NCI-H774 (cell line): ENCODE measurements at regions not wholly inside any gene's neighbourhood (a gene's known extent, or its start where the extent isn't known, plus 50 kb on each side); places are given as distances from the start of the nearest gene placed in this dataset.
"Not testable (repeated sequence)": the region's sequence is repeated elsewhere in the genome, so short reads cannot be mapped to it uniquely, and the experiment has no call there.

Experiments used
- DNase-seq: peaks from one replicate; lab custom pipeline; 2025; lab: John Stamatoyannopoulos, UW

- no peak for DNase-seq
These were observed 236.8 kb downstream of the ENC1 start for GRCh38 chr5:74403771-74404170.

GRCh38 chr5:74402553-74402952 lies 238.0 kb downstream of the ENC1 start:
- DNase-seq = peak; percentile 74

GRCh38 chr5:74401946-74402320 lies 238.6 kb downstream of the ENC1 start:
- no peak for DNase-seq

GRCh38 chr5:74401281-74401945 lies 239.1 kb downstream of the ENC1 start:
- DNase-seq = no peak

- DNase-seq = no peak
These were observed 240.5 kb downstream of the ENC1 start for GRCh38 chr5:74400067-74400466.

GRCh38 chr5:74396913-74397622 lies 243.5 kb downstream of the ENC1 start:
- peak; percentile 28 for DNase-seq

GRCh38 chr5:74394916-74395880 lies 245.3 kb downstream of the ENC1 start:
- DNase-seq = no peak

- no peak for DNase-seq
These were observed 246.0 kb downstream of the ENC1 start for GRCh38 chr5:74394528-74394915.

GRCh38 chr5:74393943-74394342 lies 246.6 kb downstream of the ENC1 start:
- no peak for DNase-seq

- no peak for DNase-seq
These were observed 247.7 kb downstream of the ENC1 start for GRCh38 chr5:74392711-74393351.

GRCh38 chr5:74391410-74391809 lies 249.1 kb downstream of the ENC1 start:
- DNase-seq = no peak

GRCh38 chr5:74390822-74391221 lies 249.7 kb downstream of the ENC1 start:
- no peak for DNase-seq

- no peak for DNase-seq
These were observed 250.3 kb downstream of the ENC1 start for GRCh38 chr5:74390306-74390637.

GRCh38 chr5:74389531-74390305 lies 250.8 kb downstream of the ENC1 start:
- DNase-seq = no peak

GRCh38 chr5:74388411-74388810 lies 252.1 kb downstream of the ENC1 start:
- not testable (repeated sequence) for DNase-seq

GRCh38 chr5:74386571-74387334 lies 253.8 kb downstream of the ENC1 start:
- DNase-seq = no peak

GRCh38 chr5:74384851-74385250 lies 255.7 kb downstream of the ENC1 start:
- no peak for DNase-seq

- no peak for DNase-seq
These were observed 257.4 kb downstream of the ENC1 start for GRCh38 chr5:74382987-74383593.

- DNase-seq = no peak
These were observed 258.2 kb downstream of the ENC1 start for GRCh38 chr5:74382123-74382855.

GRCh38 chr5:74380193-74380592 lies 260.3 kb downstream of the ENC1 start:
- DNase-seq = no peak
